ENCODE measurements at regions not wholly inside any gene's neighbourhood (a gene's known extent, or its start where the extent isn't known, plus 50 kb on each side); places are given as distances from the start of the nearest gene placed in this dataset.
"Not testable (repeated sequence)": the region's sequence is repeated elsewhere in the genome, so short reads cannot be mapped to it uniquely, and the experiment has no call there.

DNA sequence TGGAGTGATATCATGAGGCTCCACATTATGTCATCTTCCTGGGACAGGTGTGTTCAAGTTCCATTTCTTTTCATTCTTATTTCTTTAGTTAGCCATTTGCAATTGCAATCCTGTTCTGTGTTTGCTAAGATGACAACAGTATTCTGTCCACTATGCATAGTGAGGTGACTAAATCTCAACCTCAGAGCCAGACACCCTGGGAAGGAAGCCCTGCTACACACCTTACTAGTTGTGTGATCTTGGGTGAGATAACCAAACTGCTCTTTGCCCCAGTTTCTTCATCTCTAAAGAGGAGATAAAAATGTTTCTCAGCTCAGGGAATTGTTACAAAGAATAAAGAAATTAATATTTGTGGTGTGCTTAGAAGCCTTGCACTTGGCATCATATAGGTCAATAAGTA is 215.1 kb upstream of the RPS23 start:
- DNase-seq (ENCODE audit: low read depth) = no peak

DNA sequence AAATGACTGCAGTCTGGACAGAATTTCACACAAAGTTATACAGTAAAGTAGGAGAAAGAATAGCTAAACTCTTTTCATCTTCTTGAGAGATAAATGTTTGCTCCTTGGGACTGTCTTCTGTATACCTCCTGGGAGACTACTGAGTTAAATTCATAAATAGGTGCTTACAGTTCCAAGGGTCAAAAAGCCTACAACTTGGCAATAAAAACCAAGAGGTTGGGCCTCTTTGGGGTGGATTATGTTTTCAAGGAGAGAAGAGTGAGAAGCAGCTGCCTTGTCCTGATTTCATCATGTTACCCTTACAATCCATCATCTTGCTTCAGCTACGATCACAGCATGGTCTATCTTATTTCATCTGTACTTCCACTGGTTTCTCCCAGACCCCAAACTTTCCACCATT is 213.2 kb upstream of the RPS23 start:
- no peak for DNase-seq (ENCODE audit: low read depth)

DNA sequence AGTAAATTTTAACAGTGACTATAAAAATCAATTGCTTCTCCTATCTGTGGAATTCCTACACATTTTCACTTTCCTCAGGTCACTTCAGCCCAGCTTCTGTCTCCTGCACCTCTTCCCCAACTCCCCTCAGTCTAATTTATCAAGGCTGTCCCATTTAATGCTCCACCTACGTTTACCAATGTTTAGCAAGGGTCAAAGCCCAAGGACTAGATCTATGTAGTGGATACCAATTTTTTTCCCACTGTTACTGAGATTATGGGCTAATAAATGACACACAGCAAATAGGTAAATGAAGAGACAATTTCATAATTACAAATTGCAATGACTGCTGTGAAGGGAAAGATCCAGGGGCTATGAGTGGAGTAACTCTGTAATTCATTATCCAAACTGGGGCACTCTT is 211.5 kb upstream of the RPS23 start:
- no peak for DNase-seq (ENCODE audit: low read depth)

DNA sequence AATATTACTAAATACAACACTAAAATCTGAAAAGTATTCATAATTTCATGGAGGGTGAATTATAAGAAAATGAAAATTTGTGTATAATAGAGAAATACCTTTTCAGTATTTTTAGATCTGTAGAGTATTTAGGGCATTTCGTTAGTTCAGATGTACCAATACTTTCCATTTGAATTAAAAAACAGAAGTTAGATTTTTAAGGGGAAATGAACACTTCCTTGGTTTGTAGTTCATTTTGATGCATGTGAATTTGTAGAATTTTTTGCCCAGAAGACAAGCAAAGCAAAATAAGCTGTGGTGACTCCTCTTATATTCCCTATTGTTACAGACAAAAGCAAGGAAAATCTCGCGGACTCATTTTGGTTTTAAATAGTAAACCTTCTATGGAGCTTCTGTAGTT is 209.0 kb upstream of the RPS23 start:
- no peak for DNase-seq (ENCODE audit: low read depth)

DNA sequence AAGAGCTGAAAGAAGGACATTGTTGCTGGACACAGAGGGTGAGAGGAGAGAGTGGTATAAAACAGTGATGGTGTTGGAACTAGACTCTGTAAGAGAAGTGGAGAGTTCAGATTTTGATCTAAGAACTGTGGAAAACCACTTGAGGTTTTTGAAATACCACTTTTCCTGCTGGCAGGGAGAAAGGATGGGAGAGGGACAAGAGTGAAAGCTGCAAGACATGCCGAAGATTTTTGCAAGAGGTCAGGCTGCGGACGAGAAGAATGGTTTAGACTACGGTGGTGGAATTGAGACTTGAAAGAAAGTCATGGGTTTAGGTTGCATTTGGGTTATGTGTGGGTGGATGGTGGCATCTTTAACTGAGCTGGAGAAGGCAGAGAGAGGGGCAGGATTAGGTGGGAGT is 202.2 kb upstream of the RPS23 start:
- DNase-seq (ENCODE audit: low read depth) = no peak

- DNase-seq (ENCODE audit: low read depth) = no peak
Observed at GRCh38 chr5:82476155-82476554, 198.0 kb upstream of the RPS23 start.

DNA sequence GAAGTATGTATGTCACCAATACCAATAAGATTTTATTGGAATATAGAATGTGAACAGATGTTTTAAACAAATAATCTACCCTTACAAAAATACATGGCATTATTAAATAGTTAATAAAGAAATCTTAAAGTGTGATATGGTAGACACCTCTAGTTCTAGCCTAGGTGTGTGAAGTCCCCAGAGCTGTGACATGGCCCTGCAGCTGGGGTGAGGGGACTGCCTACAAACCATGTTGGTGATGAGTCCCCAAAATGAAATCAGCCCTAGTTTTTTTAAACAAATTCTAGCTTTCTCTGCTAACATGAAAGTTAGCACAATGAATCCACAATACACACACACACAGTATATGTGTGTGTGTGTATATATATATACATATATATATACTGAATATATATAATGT is 195.1 kb upstream of the RPS23 start:
- DNase-seq (ENCODE audit: low read depth) = no peak

GRCh38 chr5:82470185-82470994 is 192.2 kb upstream of the RPS23 start:
- DNase-seq (ENCODE audit: low read depth) = no peak

DNA sequence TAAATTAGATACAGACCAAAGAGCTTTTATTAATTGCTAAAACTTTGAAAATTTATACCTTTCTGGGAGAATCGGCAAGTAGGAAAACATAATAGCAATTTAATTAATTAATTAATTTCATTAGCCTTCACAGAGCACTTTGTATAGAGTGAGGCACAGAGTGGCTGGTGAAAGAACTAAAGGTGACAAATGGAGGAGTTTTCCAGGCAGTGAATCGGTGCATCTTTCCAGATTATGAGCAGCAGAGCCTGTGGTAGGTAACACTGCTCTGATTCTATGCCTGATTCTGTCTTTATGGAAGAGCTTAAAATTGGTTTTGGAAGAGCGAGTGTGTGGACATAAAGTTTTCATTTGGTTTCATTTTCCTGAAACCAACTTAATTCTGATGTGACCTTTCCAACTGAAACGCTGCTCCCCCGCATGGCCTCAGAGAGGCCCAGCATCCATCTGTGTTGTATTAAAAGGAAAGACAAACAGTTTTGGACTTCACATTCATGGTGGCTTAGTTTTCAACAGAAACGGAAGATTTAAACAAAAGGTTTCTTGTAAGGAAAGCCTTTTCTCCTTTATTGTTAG is 188.9 kb upstream of the RPS23 start:
- DNase-seq (ENCODE audit: low read depth) = no peak

- DNase-seq (ENCODE audit: low read depth) = no peak
Observed at GRCh38 chr5:82465235-82465634, 187.1 kb upstream of the RPS23 start.

DNA sequence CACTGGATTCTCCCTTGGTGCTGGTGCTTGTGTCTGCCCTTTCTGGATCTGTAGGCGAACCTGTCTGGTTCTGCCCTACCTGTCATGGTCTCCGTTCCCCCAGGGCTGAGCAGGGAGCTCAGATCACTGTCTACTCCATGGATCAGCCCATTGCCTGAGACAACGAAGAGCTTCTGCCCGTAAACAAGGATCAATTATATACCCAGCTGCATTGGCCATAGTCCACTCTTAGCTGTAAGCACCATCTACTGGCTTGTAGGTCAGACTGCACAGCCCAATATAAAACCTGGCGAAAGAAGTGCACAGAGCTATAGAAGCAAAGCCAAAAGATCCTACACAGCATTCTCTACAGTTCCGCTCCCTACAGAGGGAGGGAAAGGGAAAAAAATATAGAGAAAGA is 181.5 kb upstream of the RPS23 start:
- no peak for DNase-seq (ENCODE audit: low read depth)

GRCh38 chr5:82455317-82455716 is 177.2 kb upstream of the RPS23 start:
- not testable (repeated sequence) for DNase-seq (ENCODE audit: low read depth)

DNA sequence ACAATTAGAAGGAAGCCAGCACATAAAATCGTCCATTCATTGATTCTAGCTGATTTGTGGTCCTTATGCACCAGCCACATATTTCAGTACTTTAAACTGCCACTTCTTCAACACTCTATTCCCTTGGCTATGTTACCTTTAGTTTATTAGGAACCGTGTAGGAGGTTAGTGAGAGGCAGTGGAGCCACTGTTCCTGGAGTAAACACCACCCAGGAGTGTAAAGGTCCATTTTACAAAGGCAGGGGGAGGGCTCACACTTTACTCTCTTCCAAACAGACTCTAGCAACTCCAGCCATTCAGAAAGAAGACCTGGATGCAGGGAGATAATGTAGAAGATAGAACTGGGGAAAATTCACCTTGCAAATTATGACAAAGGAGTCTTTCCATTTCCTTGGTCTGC is 170.2 kb upstream of the RPS23 start:
- DNase-seq (ENCODE audit: low read depth) = no peak

DNA sequence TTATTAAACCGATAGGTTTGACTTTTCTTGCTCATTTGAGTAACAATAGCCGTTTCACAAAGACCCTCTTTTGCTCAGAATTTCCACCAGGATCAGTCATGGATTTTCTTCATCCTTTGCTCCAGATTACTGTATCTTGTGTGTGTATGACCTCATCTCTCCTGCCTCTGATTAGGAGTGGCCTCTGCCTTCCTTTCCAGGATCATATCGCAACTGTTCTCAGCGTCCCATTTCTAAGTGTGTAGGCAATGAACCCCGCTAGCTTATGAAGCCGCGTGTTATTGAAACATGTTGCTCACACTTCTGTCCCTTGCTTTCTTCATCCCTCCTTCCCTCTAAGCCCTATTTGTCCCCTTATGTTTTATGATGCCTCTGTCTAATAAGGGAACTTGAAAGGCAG is 169.8 kb upstream of the RPS23 start:
- DNase-seq (ENCODE audit: low read depth) = no peak

- no peak for DNase-seq (ENCODE audit: low read depth)
Observed at GRCh38 chr5:82446809-82447208, 168.7 kb upstream of the RPS23 start.

- DNase-seq (ENCODE audit: low read depth) = no peak
Observed at GRCh38 chr5:82445726-82446335, 167.7 kb upstream of the RPS23 start.

GRCh38 chr5:82439750-82440445 is 161.7 kb upstream of the RPS23 start:
- DNase-seq (ENCODE audit: low read depth) = no peak

- not testable (repeated sequence) for DNase-seq (ENCODE audit: low read depth)
Observed at GRCh38 chr5:82437565-82437964, 159.4 kb upstream of the RPS23 start.

DNA sequence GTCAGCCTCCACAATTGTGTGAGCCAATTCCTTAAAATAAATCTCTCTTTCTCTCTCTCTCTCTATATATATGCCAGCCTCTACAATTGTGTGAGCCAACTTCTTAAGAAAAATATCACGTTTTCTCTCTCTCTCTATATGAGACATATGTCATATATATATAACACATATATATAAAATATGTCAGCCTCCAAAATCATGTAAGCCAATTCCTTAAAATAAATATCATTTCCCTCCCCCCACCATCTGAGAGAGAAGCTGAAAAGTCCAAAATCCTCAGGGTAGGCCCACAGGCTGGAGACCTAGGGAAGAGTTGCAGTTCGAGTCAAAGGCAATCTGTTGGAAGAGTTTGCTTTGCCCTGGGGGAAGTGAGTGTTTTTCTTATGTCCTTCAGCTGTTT is 158.1 kb upstream of the RPS23 start:
- no peak for DNase-seq (ENCODE audit: low read depth)

DNA sequence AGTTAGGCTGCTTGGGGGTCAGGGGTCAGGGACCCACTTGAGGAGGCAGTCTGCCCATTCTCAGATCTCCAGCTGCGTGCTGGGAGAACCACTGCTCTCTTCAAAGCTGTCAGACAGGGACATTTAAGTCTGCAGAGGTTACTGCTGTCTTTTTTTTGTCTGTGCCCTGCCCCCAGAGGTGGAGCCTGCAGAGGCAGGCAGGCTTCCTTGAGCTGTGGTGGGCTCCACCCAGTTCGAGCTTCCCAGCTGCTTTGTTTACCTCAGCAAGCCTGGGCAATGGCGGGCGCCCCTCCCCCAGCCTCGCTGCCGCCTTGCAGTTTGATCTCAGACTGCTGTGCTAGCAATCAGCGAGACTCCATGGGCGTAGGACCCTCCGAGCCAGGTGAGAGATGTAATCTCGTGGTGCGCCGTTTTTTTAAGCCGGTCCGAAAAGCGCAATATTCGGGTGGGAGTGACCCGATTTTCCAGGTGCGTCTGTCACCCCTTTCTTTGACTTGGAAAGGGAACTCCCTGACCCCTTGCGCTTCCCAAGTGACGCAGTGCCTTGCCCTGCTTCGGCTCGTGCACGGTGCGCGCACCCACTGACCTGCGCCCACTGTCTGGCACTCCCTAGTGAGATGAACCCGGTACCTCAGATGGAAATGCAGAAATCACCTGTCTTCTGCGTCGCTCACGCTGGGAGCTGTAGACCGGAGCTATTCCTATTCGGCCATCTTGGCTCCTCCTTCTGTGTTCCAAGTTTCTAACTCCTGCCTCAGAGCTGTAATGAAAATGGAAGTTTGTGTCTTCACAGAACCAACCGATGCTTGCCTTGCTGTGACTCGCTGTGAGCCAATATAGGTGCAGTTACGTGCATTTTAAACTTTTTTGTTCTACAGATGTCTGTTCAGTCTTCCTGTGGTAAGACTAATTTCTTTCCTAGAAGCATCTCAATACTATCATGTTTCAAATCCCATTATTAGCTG is 156.8 kb upstream of the RPS23 start:
- DNase-seq (ENCODE audit: low read depth) = not testable (repeated sequence)

GRCh38 chr5:82426464-82427154 is 148.5 kb upstream of the RPS23 start:
- DNase-seq (ENCODE audit: low read depth) = no peak
